Lower lobe of right lung (tissue), 2 donors: ENCODE measurements at regions not wholly inside any gene's neighbourhood (a gene's known extent, or its start where the extent isn't known, plus 50 kb on each side); places are given as distances from the start of the nearest gene placed in this dataset.
A peak's percentile ranks its signal among the peaks of the same experiment; 100 is the strongest.

Source experiments
- ATAC-seq, 2 donors: fragments of 200-7000 bp; cut with Tn5 transposase; one replicate each; pipeline ENCODE4 v1.9.1; 2020 to 2022; ENCODE audit warnings: mild to moderate bottlenecking in 2 of 2, moderate library complexity in 2 of 2
- DNase-seq: peaks from one replicate; pipeline ENCODE4 v3.0.0-alpha.2; 2020
- H3K27ac ChIP-seq: fragments of 200-600 bp; one replicate; pipeline ENCODE4 v1.8.0; 2022
- H3K27me3 ChIP-seq: fragments of 200-600 bp; one replicate; pipeline ENCODE4 v1.8.0; 2022; ENCODE audit warnings: low read depth
- H3K36me3 ChIP-seq: fragments of 200-600 bp; one replicate; pipeline ENCODE4 v1.8.0; 2022; ENCODE audit warnings: mild to moderate bottlenecking
- H3K4me1 ChIP-seq: fragments of 200-600 bp; one replicate; pipeline ENCODE4 v1.8.0; 2022
- H3K4me3 ChIP-seq: fragments of 200-600 bp; one replicate; pipeline ENCODE4 v1.8.0; 2022; ENCODE audit warnings: mild to moderate bottlenecking
- H3K9me3 ChIP-seq: fragments of 200-600 bp; one replicate; pipeline ENCODE4 v1.8.0; 2022
- intact Hi-C: fragments of 100-400 bp; cut with DNase I; formaldehyde crosslinking; loops from one replicate; pipeline ENCODE4 v1.11.0; 2022
- TF ChIP-seq, protein P1 (sequence below): fragments of 200-600 bp; IDR thresholded peaks from one replicate; pipeline ENCODE4 v1.8.0; 2022; ENCODE audit warnings: antibody characterized with exemption, mild to moderate bottlenecking
- donor health status: DM: no; HTN: yes; CAD: no; lungs with severe emphysema.

- TF ChIP-seq, protein P1, sequence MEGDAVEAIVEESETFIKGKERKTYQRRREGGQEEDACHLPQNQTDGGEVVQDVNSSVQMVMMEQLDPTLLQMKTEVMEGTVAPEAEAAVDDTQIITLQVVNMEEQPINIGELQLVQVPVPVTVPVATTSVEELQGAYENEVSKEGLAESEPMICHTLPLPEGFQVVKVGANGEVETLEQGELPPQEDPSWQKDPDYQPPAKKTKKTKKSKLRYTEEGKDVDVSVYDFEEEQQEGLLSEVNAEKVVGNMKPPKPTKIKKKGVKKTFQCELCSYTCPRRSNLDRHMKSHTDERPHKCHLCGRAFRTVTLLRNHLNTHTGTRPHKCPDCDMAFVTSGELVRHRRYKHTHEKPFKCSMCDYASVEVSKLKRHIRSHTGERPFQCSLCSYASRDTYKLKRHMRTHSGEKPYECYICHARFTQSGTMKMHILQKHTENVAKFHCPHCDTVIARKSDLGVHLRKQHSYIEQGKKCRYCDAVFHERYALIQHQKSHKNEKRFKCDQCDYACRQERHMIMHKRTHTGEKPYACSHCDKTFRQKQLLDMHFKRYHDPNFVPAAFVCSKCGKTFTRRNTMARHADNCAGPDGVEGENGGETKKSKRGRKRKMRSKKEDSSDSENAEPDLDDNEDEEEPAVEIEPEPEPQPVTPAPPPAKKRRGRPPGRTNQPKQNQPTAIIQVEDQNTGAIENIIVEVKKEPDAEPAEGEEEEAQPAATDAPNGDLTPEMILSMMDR = no peak
- intact Hi-C loops = no loop called here
- Histone ChIP-seq H3K36me3 (no peaks in the 10 kb centered on the region), H3K9me3 (no peaks in the 10 kb centered on the region), H3K27me3 (no peaks in the 10 kb centered on the region), H3K4me1 (no peaks in the 10 kb centered on the region), H3K27ac (no peak overlapping the region), H3K4me3 (no peak overlapping the region)
- no peak for DNase-seq
- no peak for ATAC-seq
Measured at GRCh38 chr11:122358292-122358691, 242.3 kb upstream of the BLID start.

- no peak overlapping the region for H3K27ac ChIP-seq
- DNase-seq = no peak
- H3K27me3 ChIP-seq = no peaks in the 10 kb centered on the region
- no peak for ATAC-seq
- intact Hi-C loops = no loop called here
- no peak overlapping the region for H3K4me3 ChIP-seq
- no peaks in the 10 kb centered on the region for H3K36me3 ChIP-seq
- no peaks in the 10 kb centered on the region for H3K9me3 ChIP-seq
- no peaks in the 10 kb centered on the region for H3K4me1 ChIP-seq
- TF ChIP-seq, protein P1 = no peak
Measured at GRCh38 chr11:122355968-122356367, 240.0 kb upstream of the BLID start.

DNA sequence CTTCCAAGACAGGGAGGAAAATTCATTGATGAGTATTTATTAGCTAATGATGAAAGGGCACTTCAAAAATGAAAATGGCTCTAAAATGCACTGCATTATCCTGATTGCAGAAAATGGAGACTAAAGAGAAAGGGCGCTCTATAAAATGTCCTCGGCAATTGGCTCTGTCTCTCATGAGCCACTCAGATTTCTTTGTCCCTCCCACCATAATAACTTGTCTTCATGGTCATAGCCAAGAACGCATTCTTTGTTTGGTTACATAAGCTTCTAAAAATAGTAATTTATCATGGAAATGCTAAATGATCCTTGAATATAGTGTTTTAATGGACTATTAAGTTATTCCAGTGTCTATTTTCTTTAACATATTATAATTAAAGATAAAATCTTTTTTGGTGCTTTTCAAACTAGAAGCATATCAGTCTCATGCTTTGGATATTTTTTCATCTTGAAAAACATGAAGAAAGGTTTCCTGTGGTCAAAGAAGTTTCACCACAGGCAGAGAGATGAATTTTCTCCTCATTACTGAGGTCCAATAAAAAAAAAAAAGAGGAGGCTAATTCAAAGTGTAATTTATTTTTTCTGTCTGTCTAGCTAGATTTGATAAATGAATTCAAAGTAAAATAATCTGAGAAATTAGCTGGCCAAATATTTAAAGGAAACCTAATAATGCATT lies 238.1 kb upstream of the BLID start:
- no peak for DNase-seq
- H3K36me3 ChIP-seq = no peaks in the 10 kb centered on the region
- no peaks in the 10 kb centered on the region for H3K9me3 ChIP-seq
- H3K4me1 ChIP-seq = no peaks in the 10 kb centered on the region
- ATAC-seq = no peak
- intact Hi-C loops = no loop called here
- TF ChIP-seq, protein P1 = no peak
- peak overlapping the region; percentile 12 for H3K27ac ChIP-seq
- H3K4me3 ChIP-seq = no peak overlapping the region
- no peaks in the 10 kb centered on the region for H3K27me3 ChIP-seq

DNA sequence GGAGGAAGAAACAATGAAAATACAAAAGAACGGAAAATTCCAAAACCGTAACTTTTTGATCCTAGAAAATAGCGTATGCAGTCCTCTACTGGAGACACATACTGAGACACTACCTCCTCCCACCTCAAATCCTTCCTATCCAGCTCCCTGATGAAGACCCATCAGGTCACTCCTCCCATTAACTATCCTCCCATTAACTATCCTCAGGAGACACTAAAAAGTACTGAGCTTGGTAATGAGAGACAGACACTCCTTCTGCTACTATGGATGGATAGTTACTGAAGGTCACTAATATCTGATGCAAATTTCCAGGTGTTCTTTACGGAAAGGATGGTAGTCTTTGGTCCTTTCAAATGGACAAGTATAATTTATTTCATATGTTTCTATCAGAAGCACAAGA lies 237.5 kb upstream of the BLID start:
- H3K9me3 ChIP-seq = no peaks in the 10 kb centered on the region
- intact Hi-C loops = no loop called here
- no peak for ATAC-seq
- no peak overlapping the region for H3K4me3 ChIP-seq
- no peaks in the 10 kb centered on the region for H3K36me3 ChIP-seq
- no peaks in the 10 kb centered on the region for H3K27me3 ChIP-seq
- DNase-seq = no peak
- TF ChIP-seq, protein P1 = no peak
- no peaks in the 10 kb centered on the region for H3K4me1 ChIP-seq
- no peak overlapping the region for H3K27ac ChIP-seq

DNA sequence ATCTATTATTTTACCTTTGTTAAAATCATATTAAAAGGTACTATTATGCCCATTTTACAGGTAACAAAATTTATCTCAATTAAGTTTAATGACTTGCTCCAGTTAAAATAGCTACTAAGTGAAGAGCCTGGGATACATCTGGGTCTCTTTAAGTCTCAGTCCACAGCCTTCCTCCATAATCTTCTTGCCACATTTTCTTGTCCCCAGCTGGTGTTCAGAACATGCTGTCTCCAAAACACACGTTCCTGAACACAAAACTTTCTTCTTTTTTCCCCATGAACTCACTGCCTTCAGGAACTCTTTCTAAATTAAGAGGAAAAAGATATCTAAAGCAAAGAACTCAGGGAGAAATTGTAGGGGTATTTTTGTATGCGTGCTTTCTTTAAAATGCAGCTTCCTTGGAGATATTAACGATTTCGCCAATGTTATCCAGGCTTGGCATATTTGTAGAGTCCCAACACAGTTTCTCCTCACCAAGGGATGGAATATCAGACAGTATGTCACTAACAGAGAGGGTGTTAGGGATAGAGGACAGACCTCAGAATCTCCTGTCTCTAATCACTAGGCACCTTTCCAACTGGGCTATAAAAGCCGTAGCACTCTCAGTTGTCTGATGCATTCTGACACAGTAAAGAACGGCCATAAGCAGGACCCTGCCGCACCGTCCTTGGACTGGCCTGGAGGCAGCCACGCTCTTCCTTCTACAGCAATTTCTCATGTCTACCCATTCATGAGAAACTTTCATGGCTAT lies 232.8 kb upstream of the BLID start:
- ATAC-seq = peak in 1 of 2 donors; percentile 32
- Histone ChIP-seq H3K9me3 (no peaks in the 10 kb centered on the region), H3K27ac (peak overlapping the region; percentile 59), H3K4me1 (peaks cover 8% of the 10 kb centered on the region), H3K36me3 (no peaks in the 10 kb centered on the region), H3K27me3 (no peaks in the 10 kb centered on the region), H3K4me3 (no peak overlapping the region)
- DNase-seq = no peak
- intact Hi-C loops = no loop called here
- TF ChIP-seq, protein P1 = no peak
